ENCODE measurements at regions not wholly inside any gene's neighbourhood (a gene's known extent, or its start where the extent isn't known, plus 50 kb on each side); places are given as distances from the start of the nearest gene placed in this dataset.

- Histone ChIP-seq H3K27ac (ENCODE audit: low read length, poor library complexity, severe bottlenecking) (no peak overlapping the region), H3K18ac (ENCODE audit: low read depth in 1 of 2, low read length in 2 of 2) (no peak overlapping the region), H2BK15ac (ENCODE audit: low read depth, poor library complexity, severe bottlenecking) (no peak overlapping the region), H3K4me1 (ENCODE audit: control insufficient read depth, insufficient read depth, low read depth, low read length) (no peaks in the 10 kb centered on the region), H3K36me3 (ENCODE audit: control insufficient read depth in 1 of 2, insufficient read depth in 2 of 2, low read depth in 1 of 2, low read length in 2 of 2) (no peaks in the 10 kb centered on the region), H2AK5ac (ENCODE audit: low read length, severe bottlenecking) (no peak overlapping the region), H3K9ac (ENCODE audit: low read length) (no peak overlapping the region), H3K4me2 (ENCODE audit: low read length, poor library complexity, severe bottlenecking) (no peak overlapping the region), H2BK12ac (ENCODE audit: low read length in 2 of 2) (no peak overlapping the region), H3K4me3 (ENCODE audit: insufficient read depth in 1 of 2, low read depth in 1 of 2, low read length in 2 of 2) (no peak overlapping the region), H3K9me3 (ENCODE audit: control insufficient read depth, low read length) (peaks cover 5% of the 10 kb centered on the region), H2BK5ac (ENCODE audit: low read depth, low read length, poor library complexity, severe bottlenecking) (no peak overlapping the region), H2AFZ (ENCODE audit: low read depth, low read length) (no peak overlapping the region), H4K91ac (ENCODE audit: low read length) (no peak overlapping the region), H3K27me3 (ENCODE audit: control insufficient read depth in 1 of 2, insufficient read depth in 1 of 2, low read length in 2 of 2) (no peaks in the 10 kb centered on the region), H3K23ac (ENCODE audit: low read length in 2 of 2) (no peak overlapping the region), H3K4ac (ENCODE audit: low read depth in 1 of 2, low read length in 2 of 2) (no peak overlapping the region), H2BK120ac (ENCODE audit: low read depth, low read length) (no peak overlapping the region), H4K8ac (ENCODE audit: low read length) (no peak overlapping the region), H3K79me1 (replicated peaks; ENCODE audit: low read length, poor library complexity, severe bottlenecking) (no peaks in the 10 kb centered on the region), H3K14ac (ENCODE audit: low read length in 2 of 2) (no peak overlapping the region)
- no peak for DNase-seq
Measured at GRCh38 chr5:17439956-17440355, 58.1 kb upstream of the TAF11L2 start.

- Histone ChIP-seq H2AFZ (ENCODE audit: low read depth, low read length) (no peak overlapping the region), H2AK5ac (ENCODE audit: low read length, severe bottlenecking) (no peak overlapping the region), H4K91ac (ENCODE audit: low read length) (no peak overlapping the region), H3K9ac (ENCODE audit: low read length) (no peak overlapping the region), H3K14ac (ENCODE audit: low read length in 2 of 2) (no peak overlapping the region), H3K23ac (ENCODE audit: low read length in 2 of 2) (no peak overlapping the region), H3K4me1 (ENCODE audit: control insufficient read depth, insufficient read depth, low read depth, low read length) (no peaks in the 10 kb centered on the region), H3K4me3 (ENCODE audit: insufficient read depth in 1 of 2, low read depth in 1 of 2, low read length in 2 of 2) (no peak overlapping the region), H3K27me3 (ENCODE audit: control insufficient read depth in 1 of 2, insufficient read depth in 1 of 2, low read length in 2 of 2) (no peaks in the 10 kb centered on the region), H3K9me3 (ENCODE audit: control insufficient read depth, low read length) (peaks cover 5% of the 10 kb centered on the region), H2BK12ac (ENCODE audit: low read length in 2 of 2) (no peak overlapping the region), H3K27ac (ENCODE audit: low read length, poor library complexity, severe bottlenecking) (no peak overlapping the region), H2BK5ac (ENCODE audit: low read depth, low read length, poor library complexity, severe bottlenecking) (no peak overlapping the region), H3K36me3 (ENCODE audit: control insufficient read depth in 1 of 2, insufficient read depth in 2 of 2, low read depth in 1 of 2, low read length in 2 of 2) (no peaks in the 10 kb centered on the region), H3K4me2 (ENCODE audit: low read length, poor library complexity, severe bottlenecking) (no peak overlapping the region), H3K18ac (ENCODE audit: low read depth in 1 of 2, low read length in 2 of 2) (no peak overlapping the region), H4K8ac (ENCODE audit: low read length) (no peak overlapping the region), H3K4ac (ENCODE audit: low read depth in 1 of 2, low read length in 2 of 2) (no peak overlapping the region), H3K79me1 (replicated peaks; ENCODE audit: low read length, poor library complexity, severe bottlenecking) (no peaks in the 10 kb centered on the region), H2BK120ac (ENCODE audit: low read depth, low read length) (no peak overlapping the region), H2BK15ac (ENCODE audit: low read depth, poor library complexity, severe bottlenecking) (no peak overlapping the region)
- DNase-seq: no peak
Measured at GRCh38 chr5:17440766-17441165, 57.3 kb upstream of the TAF11L2 start.

- peak; percentile 31 for DNase-seq
- H3K23ac ChIP-seq (ENCODE audit: low read length in 2 of 2): no peak overlapping the region
- no peak overlapping the region for H2AK5ac ChIP-seq (ENCODE audit: low read length, severe bottlenecking)
- no peak overlapping the region for H3K18ac ChIP-seq (ENCODE audit: low read depth in 1 of 2, low read length in 2 of 2)
- H3K36me3 ChIP-seq (ENCODE audit: control insufficient read depth in 1 of 2, insufficient read depth in 2 of 2, low read depth in 1 of 2, low read length in 2 of 2): no peaks in the 10 kb centered on the region
- H3K9me3 ChIP-seq (ENCODE audit: control insufficient read depth, low read length): peaks cover 5% of the 10 kb centered on the region
- WGBS: 87% methylated on average over 2 of the region's 3 CpGs
- no peak overlapping the region for H3K27ac ChIP-seq (ENCODE audit: low read length, poor library complexity, severe bottlenecking)
- no peak overlapping the region for H3K9ac ChIP-seq (ENCODE audit: low read length)
- no peak overlapping the region for H2BK15ac ChIP-seq (ENCODE audit: low read depth, poor library complexity, severe bottlenecking)
- H3K4me1 ChIP-seq (ENCODE audit: control insufficient read depth, insufficient read depth, low read depth, low read length): no peaks in the 10 kb centered on the region
- H3K14ac ChIP-seq (ENCODE audit: low read length in 2 of 2): no peak overlapping the region
- H2AFZ ChIP-seq (ENCODE audit: low read depth, low read length): no peak overlapping the region
- H2BK5ac ChIP-seq (ENCODE audit: low read depth, low read length, poor library complexity, severe bottlenecking): no peak overlapping the region
- no peak overlapping the region for H3K4me3 ChIP-seq (ENCODE audit: insufficient read depth in 1 of 2, low read depth in 1 of 2, low read length in 2 of 2)
- no peak overlapping the region for H2BK12ac ChIP-seq (ENCODE audit: low read length in 2 of 2)
- no peak overlapping the region for H3K4ac ChIP-seq (ENCODE audit: low read depth in 1 of 2, low read length in 2 of 2)
- no peak overlapping the region for H4K8ac ChIP-seq (ENCODE audit: low read length)
- no peak overlapping the region for H3K4me2 ChIP-seq (ENCODE audit: low read length, poor library complexity, severe bottlenecking)
- H3K79me1 ChIP-seq (replicated peaks; ENCODE audit: low read length, poor library complexity, severe bottlenecking): no peaks in the 10 kb centered on the region
- no peak overlapping the region for H4K91ac ChIP-seq (ENCODE audit: low read length)
- no peak overlapping the region for H2BK120ac ChIP-seq (ENCODE audit: low read depth, low read length)
- no peaks in the 10 kb centered on the region for H3K27me3 ChIP-seq (ENCODE audit: control insufficient read depth in 1 of 2, insufficient read depth in 1 of 2, low read length in 2 of 2)
Measured at GRCh38 chr5:17441351-17441750, 56.7 kb upstream of the TAF11L2 start.

- Histone ChIP-seq H2BK12ac (ENCODE audit: low read length in 2 of 2) (peak overlapping the region in 1 of 2 experiments; percentile 42), H2AFZ (ENCODE audit: low read depth, low read length) (no peak overlapping the region)
- WGBS: 93% methylated on average over 23 of the region's 23 CpGs
Measured at GRCh38 chr5:17443333-17444130, 54.5 kb upstream of the TAF11L2 start.

More at GRCh38 chr5:17443333-17444130, 54.5 kb upstream of the TAF11L2 start:
- H3K23ac ChIP-seq (ENCODE audit: low read length in 2 of 2): no peak overlapping the region
- H3K79me1 ChIP-seq (replicated peaks; ENCODE audit: low read length, poor library complexity, severe bottlenecking): no peaks in the 10 kb centered on the region
- no peak overlapping the region for H3K4me2 ChIP-seq (ENCODE audit: low read length, poor library complexity, severe bottlenecking)
- no peaks in the 10 kb centered on the region for H3K36me3 ChIP-seq (ENCODE audit: control insufficient read depth in 1 of 2, insufficient read depth in 2 of 2, low read depth in 1 of 2, low read length in 2 of 2)
- no peak overlapping the region for H2AK5ac ChIP-seq (ENCODE audit: low read length, severe bottlenecking)
- peak overlapping the region; percentile 51 for H4K8ac ChIP-seq (ENCODE audit: low read length)
- H3K9ac ChIP-seq (ENCODE audit: low read length): no peak overlapping the region
- no peak overlapping the region for H2BK120ac ChIP-seq (ENCODE audit: low read depth, low read length)
- H3K4me3 ChIP-seq (ENCODE audit: insufficient read depth in 1 of 2, low read depth in 1 of 2, low read length in 2 of 2): no peak overlapping the region
- H4K91ac ChIP-seq (ENCODE audit: low read length): peak overlapping the region; percentile 35
- no peak overlapping the region for H2BK5ac ChIP-seq (ENCODE audit: low read depth, low read length, poor library complexity, severe bottlenecking)
- peaks cover 5% of the 10 kb centered on the region for H3K9me3 ChIP-seq (ENCODE audit: control insufficient read depth, low read length)
- no peak overlapping the region for H3K4ac ChIP-seq (ENCODE audit: low read depth in 1 of 2, low read length in 2 of 2)
- H3K27me3 ChIP-seq (ENCODE audit: control insufficient read depth in 1 of 2, insufficient read depth in 1 of 2, low read length in 2 of 2): peaks cover 0 to 6% of the 10 kb centered on the region in 2 experiments
- no peak for DNase-seq
- no peak overlapping the region for H3K27ac ChIP-seq (ENCODE audit: low read length, poor library complexity, severe bottlenecking)
- H3K14ac ChIP-seq (ENCODE audit: low read length in 2 of 2): no peak overlapping the region
- H3K4me1 ChIP-seq (ENCODE audit: control insufficient read depth, insufficient read depth, low read depth, low read length): no peaks in the 10 kb centered on the region
- peak overlapping the region in 1 of 2 experiments; percentile 11 for H3K18ac ChIP-seq (ENCODE audit: low read depth in 1 of 2, low read length in 2 of 2)
- H2BK15ac ChIP-seq (ENCODE audit: low read depth, poor library complexity, severe bottlenecking): no peak overlapping the region

Measured in mesenchymal stem cell (in vitro differentiated cells and primary cell).